ENCODE measurements at regions not wholly inside any gene's neighbourhood (a gene's known extent, or its start where the extent isn't known, plus 50 kb on each side); places are given as distances from the start of the nearest gene placed in this dataset.

- DNase-seq (ENCODE audit: low spot score), result no peak
These were observed 158.1 kb upstream of the TENM3 start for GRCh38 chr4:182085051-182085480.

GRCh38 chr4:182089326-182089725 is 153.9 kb upstream of the TENM3 start:
- peak; percentile 7 for DNase-seq (ENCODE audit: low spot score)

- DNase-seq (ENCODE audit: low spot score), result no peak
These were observed 153.0 kb upstream of the TENM3 start for GRCh38 chr4:182090186-182090585.

- no peak for DNase-seq (ENCODE audit: low spot score)
These were observed 152.1 kb upstream of the TENM3 start for GRCh38 chr4:182091128-182091527.

- no peak for DNase-seq (ENCODE audit: low spot score)
These were observed 149.8 kb upstream of the TENM3 start for GRCh38 chr4:182093431-182093831.

GRCh38 chr4:182093935-182094334 is 149.3 kb upstream of the TENM3 start:
- no peak for DNase-seq (ENCODE audit: low spot score)

GRCh38 chr4:182101618-182102017 is 141.6 kb upstream of the TENM3 start:
- DNase-seq (ENCODE audit: low spot score), result no peak

- no peak for DNase-seq (ENCODE audit: low spot score)
These were observed 140.6 kb upstream of the TENM3 start for GRCh38 chr4:182102576-182102975.

GRCh38 chr4:182103614-182104319 is 139.4 kb upstream of the TENM3 start:
- DNase-seq (ENCODE audit: low spot score), result no peak

GRCh38 chr4:182105416-182105815 is 137.8 kb upstream of the TENM3 start:
- DNase-seq (ENCODE audit: low spot score), result no peak

GRCh38 chr4:182107931-182108330 is 135.3 kb upstream of the TENM3 start:
- DNase-seq (ENCODE audit: low spot score), result no peak

- DNase-seq (ENCODE audit: low spot score), result no peak
These were observed 131.6 kb upstream of the TENM3 start for GRCh38 chr4:182111586-182111985.

- no peak for DNase-seq (ENCODE audit: low spot score)
These were observed 129.4 kb upstream of the TENM3 start for GRCh38 chr4:182113779-182114178.

GRCh38 chr4:182124359-182124758 is 118.8 kb upstream of the TENM3 start:
- DNase-seq (ENCODE audit: low spot score), result no peak

GRCh38 chr4:182126096-182126495 is 117.1 kb upstream of the TENM3 start:
- no peak for DNase-seq (ENCODE audit: low spot score)

GRCh38 chr4:182126603-182127002 is 116.6 kb upstream of the TENM3 start:
- DNase-seq (ENCODE audit: low spot score), result no peak

GRCh38 chr4:182133033-182133432 is 110.2 kb upstream of the TENM3 start:
- no peak for DNase-seq (ENCODE audit: low spot score)

GRCh38 chr4:182134261-182134660 is 108.9 kb upstream of the TENM3 start:
- DNase-seq (ENCODE audit: low spot score), result no peak

GRCh38 chr4:182136201-182136600 is 107.0 kb upstream of the TENM3 start:
- no peak for DNase-seq (ENCODE audit: low spot score)

GRCh38 chr4:182137343-182137742 is 105.9 kb upstream of the TENM3 start:
- DNase-seq (ENCODE audit: low spot score), result no peak

- no peak for DNase-seq (ENCODE audit: low spot score)
These were observed 103.7 kb upstream of the TENM3 start for GRCh38 chr4:182139491-182139890.

- no peak for DNase-seq (ENCODE audit: low spot score)
These were observed 102.7 kb upstream of the TENM3 start for GRCh38 chr4:182140547-182140946.

- no peak for DNase-seq (ENCODE audit: low spot score)
These were observed 102.1 kb upstream of the TENM3 start for GRCh38 chr4:182141061-182141460.
